GM23248 (cell line): ENCODE measurements at regions not wholly inside any gene's neighbourhood (a gene's known extent, or its start where the extent isn't known, plus 50 kb on each side); places are given as distances from the start of the nearest gene placed in this dataset.

ENCODE experiments used
- EZH2 ChIP-seq: fragments of 200-600 bp; sonication (generic); IDR thresholded peaks from 2 replicates; pipeline ENCODE4 v1.6.1; 2018; ENCODE audit warnings: antibody characterized with exemption, mild to moderate bottlenecking; ENCODE audit not compliant: insufficient read depth, poor library complexity, severe bottlenecking
- EZH2phosphoT487 ChIP-seq: fragments of 200-600 bp; sonication (generic); IDR thresholded peaks from 2 replicates; pipeline ENCODE4 v1.6.1; 2018; ENCODE audit warnings: antibody characterized with exemption, moderate library complexity, mild to moderate bottlenecking, low read depth; ENCODE audit not compliant: insufficient read depth

- no peak for TF ChIP-seq EZH2phosphoT487
- TF ChIP-seq EZH2 = no peak
Measured at GRCh38 chr16:79902351-79902750, 301.8 kb upstream of the MAF start.
